ENCODE measurements at regions not wholly inside any gene's neighbourhood (a gene's known extent, or its start where the extent isn't known, plus 50 kb on each side); places are given as distances from the start of the nearest gene placed in this dataset.

- TF ChIP-seq CTCF (optimal IDR thresholded peaks at IDR 0.05 in 1 of 3, IDR thresholded peaks at IDR 0.05 in 1 of 3, conservative IDR thresholded peaks at IDR 0.05 in 1 of 3; ENCODE audit: extremely low read depth in 1 of 3, insufficient read depth in 2 of 3, low read length in 3 of 3) (no peak), EZH2 (IDR thresholded peaks at IDR 0.05; ENCODE audit: low read length) (no peak)
Observed at GRCh38 chr6:48236375-48236774, 125.4 kb upstream of the PTCHD4 start.

Data from keratinocyte (primary cell).